ENCODE measurements at regions not wholly inside any gene's neighbourhood (a gene's known extent, or its start where the extent isn't known, plus 50 kb on each side); places are given as distances from the start of the nearest gene placed in this dataset.

- Histone ChIP-seq H3K4me3 (no peak overlapping the region), H3K36me3 (ENCODE audit: low read depth, missing control alignments) (no peaks in the 10 kb centered on the region), H3K27ac (no peak overlapping the region), H3K9me3 (no peaks in the 10 kb centered on the region), H3K4me1 (no peaks in the 10 kb centered on the region), H3K27me3 (no peaks in the 10 kb centered on the region)
- 61 to 64% methylated on average over 6 of the region's 6 CpGs for WGBS, 2 donors
- intact Hi-C loops (cut with DNase I; ENCODE audit: low total_unique reads) = no loop called here
- DNase-seq = no peak
- TF ChIP-seq, protein P1, sequence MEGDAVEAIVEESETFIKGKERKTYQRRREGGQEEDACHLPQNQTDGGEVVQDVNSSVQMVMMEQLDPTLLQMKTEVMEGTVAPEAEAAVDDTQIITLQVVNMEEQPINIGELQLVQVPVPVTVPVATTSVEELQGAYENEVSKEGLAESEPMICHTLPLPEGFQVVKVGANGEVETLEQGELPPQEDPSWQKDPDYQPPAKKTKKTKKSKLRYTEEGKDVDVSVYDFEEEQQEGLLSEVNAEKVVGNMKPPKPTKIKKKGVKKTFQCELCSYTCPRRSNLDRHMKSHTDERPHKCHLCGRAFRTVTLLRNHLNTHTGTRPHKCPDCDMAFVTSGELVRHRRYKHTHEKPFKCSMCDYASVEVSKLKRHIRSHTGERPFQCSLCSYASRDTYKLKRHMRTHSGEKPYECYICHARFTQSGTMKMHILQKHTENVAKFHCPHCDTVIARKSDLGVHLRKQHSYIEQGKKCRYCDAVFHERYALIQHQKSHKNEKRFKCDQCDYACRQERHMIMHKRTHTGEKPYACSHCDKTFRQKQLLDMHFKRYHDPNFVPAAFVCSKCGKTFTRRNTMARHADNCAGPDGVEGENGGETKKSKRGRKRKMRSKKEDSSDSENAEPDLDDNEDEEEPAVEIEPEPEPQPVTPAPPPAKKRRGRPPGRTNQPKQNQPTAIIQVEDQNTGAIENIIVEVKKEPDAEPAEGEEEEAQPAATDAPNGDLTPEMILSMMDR (IDR thresholded peaks at IDR 0.05) = no peak
- TF ChIP-seq POLR2A (IDR thresholded peaks at IDR 0.05) = no peak
Measured at GRCh38 chr4:98739751-98740150, 81.3 kb upstream of the TSPAN5 start.

DNA sequence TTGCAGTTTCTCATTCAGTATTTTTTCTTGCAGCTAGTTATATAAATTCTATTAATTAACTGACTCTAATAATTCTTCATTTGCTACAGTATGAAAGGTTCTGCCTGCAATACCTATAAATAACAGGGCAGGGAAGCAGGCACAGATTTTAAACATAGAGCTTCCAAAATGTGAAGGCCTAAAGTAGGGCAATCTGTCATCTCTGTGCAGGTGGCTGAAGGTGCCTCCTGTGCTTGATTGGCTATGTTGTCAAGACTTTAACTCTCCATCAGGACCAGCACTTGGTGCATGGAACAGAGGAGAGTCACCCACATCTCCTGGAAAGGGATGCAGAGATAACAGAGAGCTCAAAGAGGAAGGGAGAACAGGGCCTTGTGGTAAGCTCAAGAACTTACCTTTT is 75.2 kb upstream of the TSPAN5 start:
- Histone ChIP-seq H3K36me3 (ENCODE audit: low read depth, missing control alignments) (no peaks in the 10 kb centered on the region), H3K27me3 (no peaks in the 10 kb centered on the region), H3K4me3 (no peak overlapping the region), H3K4me1 (no peaks in the 10 kb centered on the region), H3K27ac (no peak overlapping the region), H3K9me3 (no peaks in the 10 kb centered on the region)
- DNase-seq = no peak
- intact Hi-C loops (cut with DNase I; ENCODE audit: low total_unique reads) = no loop called here
- TF ChIP-seq POLR2A (IDR thresholded peaks at IDR 0.05) = no peak
- TF ChIP-seq, protein P1 (IDR thresholded peaks at IDR 0.05) = no peak

DNA sequence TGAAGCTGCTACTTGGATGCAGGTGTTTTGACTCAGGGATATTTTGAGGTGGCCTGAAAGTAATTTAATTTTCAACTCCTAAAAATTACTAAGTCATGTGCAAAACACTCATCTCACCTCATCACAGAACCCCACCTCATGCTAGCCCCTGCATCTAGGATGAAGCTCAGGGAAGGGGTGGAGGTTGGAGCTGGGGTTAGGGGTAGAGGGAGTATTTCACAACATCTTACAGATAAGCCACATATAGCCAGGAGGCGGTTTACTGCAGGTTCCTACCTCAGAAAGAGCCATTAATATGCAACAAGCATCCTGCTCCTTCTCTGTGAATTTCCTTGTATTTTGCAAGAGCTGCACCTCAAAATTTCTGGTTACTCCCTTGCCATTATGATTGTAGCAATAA is 70.5 kb upstream of the TSPAN5 start:
- Histone ChIP-seq H3K9me3 (no peaks in the 10 kb centered on the region), H3K27ac (no peak overlapping the region), H3K4me1 (no peaks in the 10 kb centered on the region), H3K27me3 (no peaks in the 10 kb centered on the region), H3K36me3 (ENCODE audit: low read depth, missing control alignments) (no peaks in the 10 kb centered on the region), H3K4me3 (no peak overlapping the region)
- DNase-seq = no peak
- TF ChIP-seq, protein P1 (IDR thresholded peaks at IDR 0.05) = no peak
- TF ChIP-seq POLR2A (IDR thresholded peaks at IDR 0.05) = no peak
- intact Hi-C loops (cut with DNase I; ENCODE audit: low total_unique reads) = no loop called here
- WGBS, 2 donors = 85 to 89% methylated on average over 1 of the region's 1 CpG

- TF ChIP-seq POLR2A (IDR thresholded peaks at IDR 0.05) = no peak
- TF ChIP-seq, protein P1 (IDR thresholded peaks at IDR 0.05) = no peak
- intact Hi-C loops (cut with DNase I; ENCODE audit: low total_unique reads) = no loop called here
- Histone ChIP-seq H3K27me3 (no peaks in the 10 kb centered on the region), H3K27ac (no peak overlapping the region), H3K9me3 (no peaks in the 10 kb centered on the region), H3K4me1 (no peaks in the 10 kb centered on the region), H3K4me3 (no peak overlapping the region), H3K36me3 (ENCODE audit: low read depth, missing control alignments) (no peaks in the 10 kb centered on the region)
- 40% methylated on average over 4 of the region's 4 CpGs for WGBS, 2 donors
- DNase-seq = no peak
Measured at GRCh38 chr4:98728433-98728832, 70.0 kb upstream of the TSPAN5 start.

DNA sequence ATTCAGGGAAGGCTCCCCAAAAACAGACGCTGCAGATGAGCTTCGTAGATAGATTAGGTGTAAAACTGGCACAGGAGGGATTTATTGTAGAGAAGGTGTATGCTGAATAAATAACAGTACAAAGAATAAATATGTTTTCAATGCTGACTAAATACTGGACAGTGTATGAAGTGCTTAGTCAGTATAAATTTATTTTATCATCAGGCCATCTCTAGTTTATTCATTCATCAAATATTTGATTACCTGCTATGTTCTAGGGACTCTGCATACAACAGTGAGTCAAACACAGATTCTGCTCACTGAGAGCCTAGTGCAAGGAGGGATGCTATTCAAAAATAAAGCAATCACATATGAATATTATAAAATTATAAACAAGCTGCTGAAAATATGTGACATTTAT is 63.6 kb upstream of the TSPAN5 start:
- H3K27ac ChIP-seq = no peak overlapping the region
- 97 to 100% methylated on average over 2 of the region's 2 CpGs for WGBS, 2 donors
- intact Hi-C loops (cut with DNase I; ENCODE audit: low total_unique reads) = no loop called here

More for the DNA sequence above, 63.6 kb upstream of the TSPAN5 start:
- no peaks in the 10 kb centered on the region for H3K27me3 ChIP-seq
- DNase-seq = no peak
- no peaks in the 10 kb centered on the region for H3K4me1 ChIP-seq
- no peaks in the 10 kb centered on the region for H3K9me3 ChIP-seq
- H3K4me3 ChIP-seq = no peak overlapping the region
- H3K36me3 ChIP-seq (ENCODE audit: low read depth, missing control alignments) = no peaks in the 10 kb centered on the region
- TF ChIP-seq POLR2A (IDR thresholded peaks at IDR 0.05) = no peak
- TF ChIP-seq, protein P1 (IDR thresholded peaks at IDR 0.05) = no peak

Data from testis (tissue), 2 donors.